ENCODE measurements at regions not wholly inside any gene's neighbourhood (a gene's known extent, or its start where the extent isn't known, plus 50 kb on each side); places are given as distances from the start of the nearest gene placed in this dataset.

- DNase-seq (no peak), ATAC-seq (replicated peaks in 1 of 4) (no peak)
- H3K4me3 Mint-ChIP-seq = no peak overlapping the region
- Histone ChIP-seq H3K36me3 (ENCODE audit: control insufficient read depth in 2 of 2, extremely low read depth in 1 of 2, insufficient read depth in 1 of 2, low read length in 1 of 2) (no peaks in the 10 kb centered on the region), H3K9me3 (no peaks in the 10 kb centered on the region), H3K27ac (ENCODE audit: low read length) (no peak overlapping the region), H3K4me3 (ENCODE audit: control insufficient read depth in 1 of 2, extremely low read depth in 1 of 2, low read length in 1 of 2) (no peak overlapping the region), H3K27me3 (replicated peaks in 1 of 2; ENCODE audit: control insufficient read depth in 2 of 2, extremely low read depth in 1 of 2, insufficient read depth in 2 of 2, low read length in 1 of 2) (no peaks in the 10 kb centered on the region), H3K4me1 (ENCODE audit: control insufficient read depth in 1 of 2, extremely low read depth in 1 of 2, insufficient read depth in 2 of 2, low read length in 2 of 2) (no peaks in the 10 kb centered on the region)
- POLR2A ChIA-PET = no interaction called here
- no peaks in the 10 kb centered on the region for H3K36me3 Mint-ChIP-seq
- H3K27ac Mint-ChIP-seq = no peak overlapping the region
- H3K4me1 Mint-ChIP-seq = peaks cover 2 to 7% (median 6%) of the 10 kb centered on the region in 3 donors
- H3K9me3 Mint-ChIP-seq = peaks cover 0 to 25% (median 0%) of the 10 kb centered on the region in 3 donors
- peaks cover 2 to 3% of the 10 kb centered on the region in 2 donors for H3K27me3 Mint-ChIP-seq
- CTCF ChIA-PET = no interaction called here
- whole genome bisulfite sequencing (ENCODE audit: insufficient coverage) = no CpG with 5 or more reads among the region's 4 CpGs
Observed at GRCh38 chr9:84592918-84593317, 76.6 kb upstream of the NTRK2 start.

- H3K9me3 ChIP-seq = no peaks in the 10 kb centered on the region
- no peak for ATAC-seq (replicated peaks in 1 of 4)
- no peaks in the 10 kb centered on the region for H3K27me3 ChIP-seq (replicated peaks in 1 of 2; ENCODE audit: control insufficient read depth in 2 of 2, extremely low read depth in 1 of 2, insufficient read depth in 2 of 2, low read length in 1 of 2)
- no peaks in the 10 kb centered on the region for H3K36me3 ChIP-seq (ENCODE audit: control insufficient read depth in 2 of 2, extremely low read depth in 1 of 2, insufficient read depth in 1 of 2, low read length in 1 of 2)
- ChIA-PET POLR2A (no interaction called here), CTCF (no interaction called here)
- Mint-ChIP-seq H3K4me3 (no peak overlapping the region), H3K9me3 (peaks cover 0 to 26% (median 0%) of the 10 kb centered on the region in 3 donors), H3K4me1 (peaks cover 2 to 8% (median 7%) of the 10 kb centered on the region in 3 donors), H3K27ac (no peak overlapping the region), H3K36me3 (no peaks in the 10 kb centered on the region), H3K27me3 (peaks cover 2 to 3% of the 10 kb centered on the region in 2 donors)
- DNase-seq = no peak
- no peak overlapping the region for H3K27ac ChIP-seq (ENCODE audit: low read length)
- WGBS (ENCODE audit: insufficient coverage) = 33% methylated on average over 1 of the region's 4 CpGs
- no peaks in the 10 kb centered on the region for H3K4me1 ChIP-seq (ENCODE audit: control insufficient read depth in 1 of 2, extremely low read depth in 1 of 2, insufficient read depth in 2 of 2, low read length in 2 of 2)
- H3K4me3 ChIP-seq (ENCODE audit: control insufficient read depth in 1 of 2, extremely low read depth in 1 of 2, low read length in 1 of 2) = no peak overlapping the region
Observed at GRCh38 chr9:84593352-84593751, 76.2 kb upstream of the NTRK2 start.

GRCh38 chr9:84597131-84597530 is 72.4 kb upstream of the NTRK2 start:
- Histone ChIP-seq H3K36me3 (ENCODE audit: control insufficient read depth in 2 of 2, extremely low read depth in 1 of 2, insufficient read depth in 1 of 2, low read length in 1 of 2) (no peaks in the 10 kb centered on the region), H3K27ac (ENCODE audit: low read length) (no peak overlapping the region), H3K27me3 (replicated peaks in 1 of 2; ENCODE audit: control insufficient read depth in 2 of 2, extremely low read depth in 1 of 2, insufficient read depth in 2 of 2, low read length in 1 of 2) (no peaks in the 10 kb centered on the region), H3K9me3 (no peaks in the 10 kb centered on the region), H3K4me3 (ENCODE audit: control insufficient read depth in 1 of 2, extremely low read depth in 1 of 2, low read length in 1 of 2) (no peak overlapping the region), H3K4me1 (ENCODE audit: control insufficient read depth in 1 of 2, extremely low read depth in 1 of 2, insufficient read depth in 2 of 2, low read length in 2 of 2) (no peaks in the 10 kb centered on the region)
- Mint-ChIP-seq H3K36me3 (no peaks in the 10 kb centered on the region), H3K27me3 (no peaks in the 10 kb centered on the region), H3K4me3 (no peak overlapping the region), H3K27ac (no peak overlapping the region), H3K9me3 (peaks cover 0 to 29% (median 0%) of the 10 kb centered on the region in 3 donors), H3K4me1 (peaks cover 2 to 8% (median 7%) of the 10 kb centered on the region in 3 donors)
- WGBS (ENCODE audit: insufficient coverage) = no CpG with 5 or more reads among the region's 2 CpGs
- DNase-seq (no peak), ATAC-seq (replicated peaks in 1 of 4) (no peak)
- CTCF ChIA-PET = no interaction called here
- POLR2A ChIA-PET = no interaction called here

- no peak overlapping the region for H3K27ac ChIP-seq (ENCODE audit: low read length)
- Mint-ChIP-seq H3K4me3 (no peak overlapping the region), H3K4me1 (peaks cover 2 to 8% (median 7%) of the 10 kb centered on the region in 3 donors), H3K9me3 (peaks cover 0 to 27% (median 0%) of the 10 kb centered on the region in 3 donors), H3K27ac (no peak overlapping the region), H3K27me3 (no peaks in the 10 kb centered on the region), H3K36me3 (no peaks in the 10 kb centered on the region)
- ChIA-PET CTCF (interaction anchor here in 1 of 2 donors (0.6 kb wide), 1 partner anchor 37 kb away, joined by 6 read pairs; no protein-coding TSS in a partner anchor), POLR2A (no interaction called here)
- H3K4me3 ChIP-seq (ENCODE audit: control insufficient read depth in 1 of 2, extremely low read depth in 1 of 2, low read length in 1 of 2) = no peak overlapping the region
- DNase-seq (no peak), ATAC-seq (replicated peaks in 1 of 4) (no peak)
- no peaks in the 10 kb centered on the region for H3K4me1 ChIP-seq (ENCODE audit: control insufficient read depth in 1 of 2, extremely low read depth in 1 of 2, insufficient read depth in 2 of 2, low read length in 2 of 2)
- H3K36me3 ChIP-seq (ENCODE audit: control insufficient read depth in 2 of 2, extremely low read depth in 1 of 2, insufficient read depth in 1 of 2, low read length in 1 of 2) = no peaks in the 10 kb centered on the region
- WGBS (ENCODE audit: insufficient coverage) = 80% methylated on average over 1 of the region's 6 CpGs
- H3K9me3 ChIP-seq = no peaks in the 10 kb centered on the region
- peaks cover 0 to 2% of the 10 kb centered on the region in 2 experiments for H3K27me3 ChIP-seq (replicated peaks in 1 of 2; ENCODE audit: control insufficient read depth in 2 of 2, extremely low read depth in 1 of 2, insufficient read depth in 2 of 2, low read length in 1 of 2)
Observed at GRCh38 chr9:84598921-84599636, 70.5 kb upstream of the NTRK2 start.

- Histone ChIP-seq H3K36me3 (ENCODE audit: control insufficient read depth in 2 of 2, extremely low read depth in 1 of 2, insufficient read depth in 1 of 2, low read length in 1 of 2) (no peaks in the 10 kb centered on the region), H3K4me3 (ENCODE audit: control insufficient read depth in 1 of 2, extremely low read depth in 1 of 2, low read length in 1 of 2) (no peak overlapping the region), H3K27ac (ENCODE audit: low read length) (no peak overlapping the region), H3K4me1 (ENCODE audit: control insufficient read depth in 1 of 2, extremely low read depth in 1 of 2, insufficient read depth in 2 of 2, low read length in 2 of 2) (no peaks in the 10 kb centered on the region), H3K9me3 (no peaks in the 10 kb centered on the region), H3K27me3 (replicated peaks in 1 of 2; ENCODE audit: control insufficient read depth in 2 of 2, extremely low read depth in 1 of 2, insufficient read depth in 2 of 2, low read length in 1 of 2) (peaks cover 0 to 2% of the 10 kb centered on the region in 2 experiments)
- H3K27me3 Mint-ChIP-seq = peaks cover 0 to 2% of the 10 kb centered on the region in 2 donors
- no peak overlapping the region for H3K4me3 Mint-ChIP-seq
- 0% methylated on average over 1 of the region's 4 CpGs for WGBS (ENCODE audit: insufficient coverage)
- DNase-seq (no peak), ATAC-seq (replicated peaks in 1 of 4) (no peak)
- H3K9me3 Mint-ChIP-seq = peaks cover 0 to 23% (median 0%) of the 10 kb centered on the region in 3 donors
- ChIA-PET POLR2A (no interaction called here), CTCF (no interaction called here)
- peaks cover 2 to 8% (median 7%) of the 10 kb centered on the region in 3 donors for H3K4me1 Mint-ChIP-seq
- no peaks in the 10 kb centered on the region for H3K36me3 Mint-ChIP-seq
- H3K27ac Mint-ChIP-seq = no peak overlapping the region
Observed at GRCh38 chr9:84600739-84601138, 68.8 kb upstream of the NTRK2 start.

- Mint-ChIP-seq H3K27ac (no peak overlapping the region), H3K4me1 (no peaks in the 10 kb centered on the region), H3K4me3 (no peak overlapping the region), H3K9me3 (peaks cover 1 to 8% (median 3%) of the 10 kb centered on the region in 3 donors), H3K36me3 (no peaks in the 10 kb centered on the region), H3K27me3 (peaks cover 0 to 2% of the 10 kb centered on the region in 2 donors)
- Histone ChIP-seq H3K4me1 (ENCODE audit: control insufficient read depth in 1 of 2, extremely low read depth in 1 of 2, insufficient read depth in 2 of 2, low read length in 2 of 2) (no peaks in the 10 kb centered on the region), H3K27me3 (replicated peaks in 1 of 2; ENCODE audit: control insufficient read depth in 2 of 2, extremely low read depth in 1 of 2, insufficient read depth in 2 of 2, low read length in 1 of 2) (peaks cover 0 to 2% of the 10 kb centered on the region in 2 experiments), H3K27ac (ENCODE audit: low read length) (no peak overlapping the region), H3K9me3 (no peaks in the 10 kb centered on the region), H3K36me3 (ENCODE audit: control insufficient read depth in 2 of 2, extremely low read depth in 1 of 2, insufficient read depth in 1 of 2, low read length in 1 of 2) (no peaks in the 10 kb centered on the region), H3K4me3 (ENCODE audit: control insufficient read depth in 1 of 2, extremely low read depth in 1 of 2, low read length in 1 of 2) (no peak overlapping the region)
- ChIA-PET POLR2A (no interaction called here), CTCF (no interaction called here)
- no peak for ATAC-seq (replicated peaks in 1 of 4)
- DNase-seq = no peak
Observed at GRCh38 chr9:84604223-84604622, 65.3 kb upstream of the NTRK2 start.

GRCh38 chr9:84609779-84610178 is 59.8 kb upstream of the NTRK2 start:
- Mint-ChIP-seq H3K4me3 (no peak overlapping the region), H3K27ac (no peak overlapping the region), H3K27me3 (peaks cover 0 to 2% of the 10 kb centered on the region in 2 donors), H3K4me1 (no peaks in the 10 kb centered on the region), H3K9me3 (peaks cover 6 to 11% (median 6%) of the 10 kb centered on the region in 3 donors), H3K36me3 (no peaks in the 10 kb centered on the region)
- no peaks in the 10 kb centered on the region for H3K9me3 ChIP-seq
- no peaks in the 10 kb centered on the region for H3K4me1 ChIP-seq (ENCODE audit: control insufficient read depth in 1 of 2, extremely low read depth in 1 of 2, insufficient read depth in 2 of 2, low read length in 2 of 2)
- ATAC-seq (replicated peaks in 1 of 4) (no peak), DNase-seq (no peak)
- no peaks in the 10 kb centered on the region for H3K27me3 ChIP-seq (replicated peaks in 1 of 2; ENCODE audit: control insufficient read depth in 2 of 2, extremely low read depth in 1 of 2, insufficient read depth in 2 of 2, low read length in 1 of 2)
- no peak overlapping the region for H3K4me3 ChIP-seq (ENCODE audit: control insufficient read depth in 1 of 2, extremely low read depth in 1 of 2, low read length in 1 of 2)
- ChIA-PET POLR2A (no interaction called here), CTCF (no interaction called here)
- H3K27ac ChIP-seq (ENCODE audit: low read length) = no peak overlapping the region
- H3K36me3 ChIP-seq (ENCODE audit: control insufficient read depth in 2 of 2, extremely low read depth in 1 of 2, insufficient read depth in 1 of 2, low read length in 1 of 2) = no peaks in the 10 kb centered on the region
